GM19240 (cell line): ENCODE measurements at regions not wholly inside any gene's neighbourhood (a gene's known extent, or its start where the extent isn't known, plus 50 kb on each side); places are given as distances from the start of the nearest gene placed in this dataset.

Source experiments
- DNase-seq: peaks from one replicate; pipeline ENCODE4 v3.0.0; 2011; ENCODE audit warnings: low spot score; ENCODE audit not compliant: insufficient read length

- peak; percentile 78 for DNase-seq
Observed at GRCh38 chr17:72539981-72540897, 419.4 kb downstream of the SOX9 start.

DNA sequence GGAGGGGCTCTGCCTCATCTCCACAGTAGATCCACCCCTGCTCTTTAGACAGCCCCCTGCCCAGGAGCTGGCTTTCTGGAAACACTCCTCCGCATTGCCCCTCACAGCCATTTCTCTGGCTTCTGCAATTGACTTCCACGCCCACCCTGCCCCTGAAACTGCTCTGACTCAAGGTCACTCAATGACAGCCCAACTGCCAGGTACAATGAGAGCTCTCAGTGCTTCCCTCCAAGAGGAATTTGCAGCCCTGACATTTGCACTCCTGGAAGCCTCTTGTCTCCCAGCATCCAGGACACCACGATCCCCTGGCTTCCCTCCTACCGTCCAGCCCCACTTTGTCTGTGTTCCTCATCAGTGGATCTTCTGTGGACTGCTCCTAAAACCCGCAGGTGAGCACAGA lies 421.5 kb downstream of the SOX9 start:
- no peak for DNase-seq

GRCh38 chr17:72545766-72546165 lies 424.9 kb downstream of the SOX9 start:
- DNase-seq = no peak

- no peak for DNase-seq
Observed at GRCh38 chr17:72553051-72553755, 432.4 kb downstream of the SOX9 start.

DNA sequence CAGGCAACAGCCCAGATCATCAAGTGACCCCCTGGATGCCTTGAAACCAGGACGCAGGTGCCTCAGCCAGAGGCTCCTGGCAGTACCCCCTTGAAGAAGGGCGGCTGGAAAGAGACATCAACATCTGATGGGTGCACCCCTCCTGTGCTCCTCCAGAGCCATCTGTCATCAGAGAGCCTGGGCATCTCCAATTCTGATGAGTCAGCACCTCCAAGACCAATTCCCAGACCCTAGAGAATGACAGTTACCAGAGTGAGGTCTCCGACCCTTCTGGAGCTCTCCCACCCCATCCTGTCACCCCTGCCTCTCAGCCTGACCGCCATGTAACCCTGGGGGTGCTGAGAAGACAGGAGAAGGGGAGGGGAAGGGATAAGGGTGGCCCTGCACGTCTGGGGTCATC lies 433.7 kb downstream of the SOX9 start:
- no peak for DNase-seq

- DNase-seq = no peak
Observed at GRCh38 chr17:72555052-72555451, 434.2 kb downstream of the SOX9 start.

DNA sequence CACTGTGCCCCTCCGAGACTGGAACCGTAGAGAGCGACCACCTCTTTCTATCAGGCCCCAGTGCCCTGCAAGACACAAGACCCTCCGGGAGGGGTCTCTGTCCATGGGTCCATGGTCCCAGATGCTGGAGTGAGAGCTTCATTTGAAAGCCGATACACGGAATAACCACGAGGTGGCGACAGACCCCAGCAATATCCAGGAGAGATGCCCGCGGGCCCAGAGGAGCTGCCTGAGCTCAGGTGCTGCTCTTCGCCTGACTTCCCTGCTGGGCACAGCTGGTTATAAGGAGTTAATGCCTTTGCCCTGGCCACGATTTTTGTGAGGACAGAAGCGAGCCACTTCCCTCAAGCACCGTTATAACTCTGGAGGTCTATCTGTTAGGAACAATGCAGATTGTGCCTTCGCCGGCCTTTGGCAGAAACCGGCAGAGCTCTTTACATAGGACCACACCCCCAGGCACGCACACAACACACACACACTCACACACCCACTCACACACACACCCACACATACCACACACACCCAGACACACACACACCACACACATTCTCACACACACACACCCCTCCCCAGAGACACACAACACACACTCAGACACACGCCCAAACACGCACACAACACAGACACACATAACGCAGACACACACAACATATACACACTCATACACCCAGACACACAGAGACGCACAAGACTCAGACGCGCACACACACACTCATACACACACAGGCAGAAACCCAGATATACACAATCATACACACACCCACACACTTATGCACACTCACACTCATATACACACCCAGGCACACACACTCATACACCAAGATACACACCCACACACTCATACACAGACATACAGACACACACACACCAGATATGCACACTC lies 436.4 kb downstream of the SOX9 start:
- peak; percentile 75 for DNase-seq

DNA sequence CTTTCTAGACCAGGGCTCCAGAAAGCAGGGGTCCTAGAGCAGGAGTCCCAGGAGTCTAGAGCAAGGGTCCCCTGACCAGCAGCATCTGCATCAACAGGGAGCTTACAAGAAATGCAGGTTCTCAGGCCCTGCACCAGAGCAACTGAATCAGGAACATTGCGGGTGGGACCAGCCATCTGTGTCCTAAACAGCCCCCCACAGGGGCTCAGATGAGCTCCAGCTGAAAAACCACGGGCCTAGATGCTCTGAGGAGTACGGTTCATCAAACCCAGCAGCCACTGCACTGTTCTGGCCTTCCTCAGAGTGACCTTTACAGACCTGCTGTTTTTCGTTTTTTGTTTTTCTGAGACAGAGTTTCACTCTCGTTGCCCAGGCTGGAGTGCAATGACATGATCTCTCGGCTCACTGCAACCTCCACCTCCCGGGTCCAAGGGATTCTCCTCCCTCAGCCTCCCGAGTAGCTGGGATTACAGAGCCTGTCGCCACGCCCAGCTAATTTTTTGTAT lies 438.2 kb downstream of the SOX9 start:
- no peak for DNase-seq

DNA sequence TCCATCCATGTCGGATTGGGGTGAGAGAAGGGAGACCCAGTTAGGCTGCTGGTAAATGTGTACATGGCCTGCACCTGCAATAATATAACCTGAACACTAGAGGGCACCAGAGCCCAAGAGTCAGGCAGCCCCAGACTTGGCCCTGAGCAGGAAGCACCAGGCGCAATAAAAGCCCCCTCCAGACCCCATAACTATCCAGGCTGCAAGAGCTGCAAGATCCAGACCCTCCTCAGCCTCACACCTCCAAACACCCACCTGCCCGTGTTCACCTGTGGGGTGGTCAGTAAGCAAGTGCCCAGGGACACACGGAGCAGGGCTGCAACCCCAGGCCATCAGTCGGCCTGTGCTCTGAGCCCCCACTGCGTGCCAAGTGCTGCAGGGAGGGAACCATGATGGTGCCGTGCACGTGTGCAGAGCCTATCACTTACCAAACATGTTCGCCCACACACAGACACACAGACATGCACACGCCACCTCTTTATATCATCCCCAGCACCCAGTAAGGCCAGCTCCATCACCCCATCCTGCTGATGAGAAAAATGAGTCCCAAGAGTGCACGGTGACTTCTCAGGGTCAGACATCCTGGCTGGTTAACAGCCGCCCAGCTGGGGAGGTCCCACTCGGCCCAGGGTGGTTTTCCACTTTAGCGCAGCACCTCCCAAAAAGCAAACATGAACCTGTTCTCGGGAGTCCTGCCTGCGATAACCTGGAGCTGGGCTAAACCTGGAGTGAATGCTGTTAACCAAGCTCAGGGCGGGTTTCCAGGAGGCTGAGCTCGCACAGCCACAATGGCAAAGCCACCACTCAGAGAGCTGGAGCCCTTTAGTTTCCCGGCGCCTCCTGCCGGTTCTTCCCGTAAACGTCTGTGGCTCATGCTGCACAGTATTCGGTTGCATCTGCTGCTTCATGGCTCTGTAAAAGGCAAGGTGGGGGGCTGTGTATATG lies 439.8 kb downstream of the SOX9 start:
- DNase-seq = peak; percentile 81

GRCh38 chr17:72561266-72561665 lies 440.4 kb downstream of the SOX9 start:
- no peak for DNase-seq

DNA sequence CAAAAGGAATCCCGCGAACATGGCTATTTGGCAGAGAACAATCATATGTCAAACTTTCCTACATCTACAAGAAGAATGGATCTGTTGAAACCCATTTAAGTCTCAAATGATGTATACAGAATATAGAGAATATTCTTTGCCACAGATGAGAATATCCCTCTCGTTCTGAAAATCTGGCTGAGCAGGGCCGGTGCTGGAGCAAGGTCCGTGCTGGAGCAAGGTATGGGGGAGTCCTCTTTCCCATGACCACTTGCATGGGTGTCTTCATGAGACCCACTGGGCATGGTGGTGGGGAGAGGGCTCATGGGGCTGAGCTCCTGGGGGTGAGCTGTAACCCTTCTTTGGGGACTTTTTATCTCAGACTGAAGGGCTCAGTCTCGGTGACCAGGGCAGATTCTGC lies 440.9 kb downstream of the SOX9 start:
- no peak for DNase-seq

- DNase-seq = no peak
Observed at GRCh38 chr17:72562615-72563188, 441.9 kb downstream of the SOX9 start.

DNA sequence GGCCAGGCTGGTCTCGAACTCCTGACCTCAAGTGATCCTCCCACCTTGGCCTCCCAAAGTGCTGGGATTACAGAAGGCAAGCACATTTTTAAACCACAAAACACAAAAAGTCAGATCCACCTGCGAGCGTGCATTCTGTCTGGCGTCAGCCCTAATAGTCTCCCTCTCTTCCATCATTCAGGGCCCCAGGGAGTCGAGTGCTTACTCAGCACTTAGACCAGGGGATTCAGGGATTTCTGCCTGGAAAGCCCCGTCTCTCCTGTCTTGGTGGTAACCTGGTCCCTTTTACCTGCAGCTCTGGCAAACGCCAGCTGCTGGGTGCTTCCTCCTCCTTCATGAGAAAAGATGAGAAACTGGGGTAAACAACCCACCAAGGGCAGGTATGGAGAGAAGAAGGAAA lies 443.1 kb downstream of the SOX9 start:
- DNase-seq = no peak

GRCh38 chr17:72565006-72565405 lies 444.2 kb downstream of the SOX9 start:
- DNase-seq = no peak

DNA sequence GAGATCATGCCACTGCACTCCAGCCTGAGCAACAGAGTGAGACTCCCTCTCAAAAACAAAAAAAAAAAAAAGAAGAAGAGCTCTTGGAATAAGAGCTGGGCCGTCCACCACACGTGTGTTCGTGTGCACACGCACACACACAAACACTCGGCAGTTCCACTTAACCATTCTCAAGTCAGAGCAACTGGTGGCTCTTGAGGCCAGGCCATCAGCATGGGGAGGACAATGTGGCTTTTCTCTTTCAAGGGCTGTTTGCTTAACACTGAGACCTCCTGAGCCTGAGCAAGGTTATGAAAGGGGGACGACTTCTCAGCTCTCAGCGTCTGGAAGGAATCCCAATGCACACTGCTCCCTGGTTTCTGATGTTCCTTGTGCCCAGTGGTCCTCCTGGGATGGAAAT lies 444.9 kb downstream of the SOX9 start:
- no peak for DNase-seq

GRCh38 chr17:72566671-72567484 lies 446.1 kb downstream of the SOX9 start:
- DNase-seq = no peak

DNA sequence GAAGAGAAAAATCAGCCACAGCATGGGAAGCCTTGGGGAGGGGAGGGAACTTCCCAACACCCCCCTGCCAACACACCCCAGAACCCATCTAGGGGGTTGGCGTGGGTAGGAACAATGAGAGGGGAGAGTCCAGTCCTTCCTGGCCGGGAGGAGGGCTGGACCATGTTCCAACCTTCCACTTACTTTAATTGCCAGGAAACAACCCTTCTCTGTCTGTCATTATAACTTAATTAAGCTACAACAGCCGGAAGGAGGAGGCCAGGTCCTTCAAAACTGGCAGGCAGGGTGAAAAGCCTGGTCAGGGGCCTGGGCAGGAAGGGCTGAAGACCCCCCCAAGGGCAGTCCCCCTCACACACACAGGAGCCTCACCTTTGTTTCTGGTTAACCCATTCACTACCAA lies 447.0 kb downstream of the SOX9 start:
- no peak for DNase-seq

DNA sequence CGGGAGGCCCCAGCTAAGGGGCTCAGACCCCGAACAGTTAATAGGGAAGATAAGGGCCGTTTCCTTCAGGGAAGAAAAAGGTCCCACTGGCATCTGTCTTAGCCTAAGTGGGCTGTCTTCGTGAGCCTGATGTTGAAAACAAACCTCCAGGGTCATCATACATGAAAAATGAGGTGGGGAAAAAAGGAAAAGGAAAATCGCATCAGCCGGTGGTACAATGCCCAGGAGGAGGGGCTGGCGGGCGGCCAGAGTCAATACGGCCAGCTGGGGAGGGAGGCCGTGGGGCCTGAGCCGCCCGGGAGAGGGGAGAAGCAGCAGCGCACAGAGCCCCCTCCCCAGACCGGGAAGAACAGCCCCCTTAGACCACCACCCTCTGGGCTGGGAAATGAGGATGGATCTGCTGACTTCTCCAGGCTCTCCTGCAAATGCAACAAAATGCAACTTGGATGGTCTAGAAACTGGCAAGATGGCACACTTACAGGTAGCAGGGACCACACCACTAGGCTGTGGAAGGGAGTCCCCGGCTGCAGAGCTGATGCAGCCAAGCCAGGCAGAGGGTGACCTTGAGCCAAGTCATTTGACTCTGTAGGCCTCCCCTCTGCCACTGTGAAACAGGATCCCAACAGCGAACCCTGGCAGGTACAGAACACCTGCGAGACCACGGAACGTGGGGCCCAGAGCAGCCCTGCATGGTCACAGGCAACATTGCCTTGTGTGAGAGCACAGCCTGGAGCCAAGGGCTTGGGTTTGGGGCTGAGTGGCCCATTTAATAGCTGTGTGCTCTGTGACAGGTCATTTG lies 448.5 kb downstream of the SOX9 start:
- DNase-seq = no peak
